ENCODE measurements at regions not wholly inside any gene's neighbourhood (a gene's known extent, or its start where the extent isn't known, plus 50 kb on each side); places are given as distances from the start of the nearest gene placed in this dataset.

- no peak overlapping the region for H3K56ac ChIP-seq (ENCODE audit: insufficient read length, low read depth, low read length)
- no peak overlapping the region for H3K18ac ChIP-seq (ENCODE audit: insufficient read length, low read depth, low read length)
- no peak overlapping the region for H3K9ac ChIP-seq (ENCODE audit: extremely low read depth, insufficient read length, low read length)
- no peak overlapping the region for H2BK12ac ChIP-seq (ENCODE audit: insufficient read length, low read depth, low read length)
- Mint-ChIP-seq H3K36me3 (ENCODE audit: insufficient read depth in 1 of 3, low read depth in 3 of 3) (peaks cover 0 to 12% (median 3%) of the 10 kb centered on the region in 3 experiments; a peak in 3 of 7 replicates), H3K4me1 (peaks cover 17 to 20% of the 10 kb centered on the region in 2 experiments), H3K27ac (peak overlapping the region in 1 of 3 experiments; percentile 26; a peak in 1 of 7 replicates), H3K27me3 (ENCODE audit: low read depth) (no peaks in the 10 kb centered on the region), H3K4me3 (no peak overlapping the region), H3K9me3 (peaks cover 5 to 9% of the 10 kb centered on the region in 2 experiments; a peak in 2 of 5 replicates)
- no peak overlapping the region for H4K91ac ChIP-seq (ENCODE audit: insufficient read length, low read depth, low read length)
- DNase-seq: no peak
- H2AK5ac ChIP-seq (ENCODE audit: insufficient read length, low read length): no peak overlapping the region
- no peak overlapping the region for H3K27ac ChIP-seq (ENCODE audit: insufficient read length, low read depth, low read length)
- H3K14ac ChIP-seq (ENCODE audit: insufficient read depth, low read length): no peak overlapping the region
- no peak overlapping the region for H2AFZ ChIP-seq (ENCODE audit: low read length)
- no peaks in the 10 kb centered on the region for H4K20me1 ChIP-seq (ENCODE audit: control insufficient read depth, insufficient read depth, insufficient read length)
- H3K79me1 ChIP-seq (ENCODE audit: insufficient read depth, low read depth, low read length, poor library complexity, severe bottlenecking): no peaks in the 10 kb centered on the region
- H3K79me2 ChIP-seq (ENCODE audit: insufficient read depth, low read length): no peaks in the 10 kb centered on the region
- TF ChIP-seq CTCF (conservative IDR thresholded peaks at IDR 0.05): no peak
- H3K4me2 ChIP-seq (ENCODE audit: insufficient read depth, insufficient read length, low read length): no peak overlapping the region
- H2BK5ac ChIP-seq (ENCODE audit: insufficient read length, low read length): no peak overlapping the region
- H3K27me3 ChIP-seq (ENCODE audit: insufficient read depth, low read length): no peaks in the 10 kb centered on the region
- H3K4ac ChIP-seq (ENCODE audit: low read depth, low read length): no peak overlapping the region
- H3K4me1 ChIP-seq (ENCODE audit: insufficient read depth, low read length): no peaks in the 10 kb centered on the region; the same call in 1 of the 2 replicates
- no peaks in the 10 kb centered on the region for H3K9me3 ChIP-seq (ENCODE audit: control insufficient read depth, low read depth, low read length)
- H3T11ph ChIP-seq (ENCODE audit: low read length): no peak overlapping the region
- no peak overlapping the region for H2BK15ac ChIP-seq (ENCODE audit: low read depth, low read length)
- no CpG with 5 or more reads among the region's 2 CpGs for WGBS (ENCODE audit: extremely low coverage, insufficient read length, low lambda C conversion rate)
- H3K23ac ChIP-seq (ENCODE audit: insufficient read length, low read depth, low read length): no peak overlapping the region
- no peaks in the 10 kb centered on the region for H3K23me2 ChIP-seq (ENCODE audit: insufficient read length, low read depth, low read length, poor library complexity, severe bottlenecking)
- no peak overlapping the region for H4K8ac ChIP-seq (replicated peaks; ENCODE audit: insufficient read length, low read depth, low read length)
- no peak overlapping the region for H2BK20ac ChIP-seq (ENCODE audit: low read depth, low read length, poor library complexity, severe bottlenecking)
- no peak overlapping the region for H2BK120ac ChIP-seq (ENCODE audit: low read depth, low read length, poor library complexity, severe bottlenecking)
- H4K5ac ChIP-seq (ENCODE audit: insufficient read length, low read depth, low read length): no peak overlapping the region
Observed at GRCh38 chr5:102089883-102090282, 206.2 kb downstream of the SLCO4C1 start.

Measured in H9 (cell line).